ENCODE measurements at regions not wholly inside any gene's neighbourhood (a gene's known extent, or its start where the extent isn't known, plus 50 kb on each side); places are given as distances from the start of the nearest gene placed in this dataset. TPM values are rescaled to one million over a fixed set of nuclear protein-coding genes. Genes with fewer than 3 reads are reported as not detected.

DNA sequence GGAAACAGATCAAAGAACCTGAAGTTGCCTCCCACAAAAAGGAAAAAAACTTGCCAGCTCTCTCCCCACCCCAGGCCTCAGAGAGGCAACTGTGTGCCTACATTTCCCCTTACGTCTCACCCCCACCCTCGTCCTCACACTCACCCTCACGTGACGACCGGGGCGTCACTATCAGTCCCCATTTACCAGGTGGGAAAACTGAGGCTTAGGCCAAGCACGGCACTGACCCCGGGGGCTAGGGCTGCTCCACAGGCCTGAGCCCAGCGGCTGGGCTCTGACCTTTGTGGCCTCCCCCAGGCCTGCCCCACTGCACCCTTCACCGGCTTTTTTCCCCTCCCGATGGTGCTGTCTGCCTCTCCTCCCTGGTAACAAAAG, 51.5 kb upstream of the RUNX3 start:
- Histone ChIP-seq H3K9ac (ENCODE audit: extremely low read depth, low read length, poor library complexity, severe bottlenecking) (no peak overlapping the region), H3K36me3 (ENCODE audit: control insufficient read depth, insufficient read depth, low read length) (no peaks in the 10 kb centered on the region), H3K4me3 (ENCODE audit: low read length) (no peak overlapping the region), H3K27me3 (ENCODE audit: control insufficient read depth, insufficient read depth, low read length, poor library complexity, severe bottlenecking) (no peaks in the 10 kb centered on the region), H3K27ac (ENCODE audit: low read depth, low read length) (no peak overlapping the region), H3K4me1 (ENCODE audit: control insufficient read depth, insufficient read depth, low read length) (peaks cover 7% of the 10 kb centered on the region), H3K9me3 (ENCODE audit: control insufficient read depth, low read length) (peaks cover 4% of the 10 kb centered on the region)
- H3K27me3 Mint-ChIP-seq (ENCODE audit: insufficient read depth) = no peaks in the 10 kb centered on the region
- no peaks in the 10 kb centered on the region for H3K36me3 Mint-ChIP-seq (ENCODE audit: low read depth)
- H3K9me3 Mint-ChIP-seq = no peaks in the 10 kb centered on the region
- no peak for TF ChIP-seq CTCF (conservative IDR thresholded peaks at IDR 0.05)
- no peak overlapping the region for H3K27ac Mint-ChIP-seq
- no peak overlapping the region for H3K4me3 Mint-ChIP-seq
- no peak for DNase-seq
- 84 to 89% methylated on average over 10 to 11 of the region's 11 CpGs for WGBS, 2 experiments (ENCODE audit: insufficient coverage in 1 of 2, insufficient read length in 1 of 2)
- peaks cover 7% of the 10 kb centered on the region for H3K4me1 Mint-ChIP-seq

GRCh38 chr1:24980836-24981630, 51.0 kb upstream of the RUNX3 start:
- TF ChIP-seq CTCF (conservative IDR thresholded peaks at IDR 0.05) = no peak
- H3K9ac ChIP-seq (ENCODE audit: extremely low read depth, low read length, poor library complexity, severe bottlenecking) = no peak overlapping the region
- H3K4me1 Mint-ChIP-seq = peaks cover 7% of the 10 kb centered on the region
- H3K36me3 ChIP-seq (ENCODE audit: control insufficient read depth, insufficient read depth, low read length) = no peaks in the 10 kb centered on the region
- H3K27ac Mint-ChIP-seq = no peak overlapping the region
- no peaks in the 10 kb centered on the region for H3K36me3 Mint-ChIP-seq (ENCODE audit: low read depth)
- no peak for DNase-seq
- H3K27me3 Mint-ChIP-seq (ENCODE audit: insufficient read depth) = no peaks in the 10 kb centered on the region
- peaks cover 7% of the 10 kb centered on the region for H3K4me1 ChIP-seq (ENCODE audit: control insufficient read depth, insufficient read depth, low read length)
- no peak overlapping the region for H3K27ac ChIP-seq (ENCODE audit: low read depth, low read length)
- H3K4me3 ChIP-seq (ENCODE audit: low read length) = no peak overlapping the region
- peaks cover 10% of the 10 kb centered on the region for H3K9me3 ChIP-seq (ENCODE audit: control insufficient read depth, low read length)
- H3K4me3 Mint-ChIP-seq = no peak overlapping the region
- peaks cover 4% of the 10 kb centered on the region for H3K9me3 Mint-ChIP-seq
- no peaks in the 10 kb centered on the region for H3K27me3 ChIP-seq (ENCODE audit: control insufficient read depth, insufficient read depth, low read length, poor library complexity, severe bottlenecking)
- whole genome bisulfite sequencing, 2 experiments (ENCODE audit: insufficient coverage in 1 of 2, insufficient read length in 1 of 2) = 89 to 100% methylated on average over 3 to 13 of the region's 13 CpGs

Small RNA genes lying in the stretch of these regions (microRNA-seq; reads per million reads assigned to microRNA genes)
- gene MIR4425 (ENCODE audit: borderline microRNAs expressed) = not detected
